ENCODE measurements at regions not wholly inside any gene's neighbourhood (a gene's known extent, or its start where the extent isn't known, plus 50 kb on each side); places are given as distances from the start of the nearest gene placed in this dataset.
"Not testable (repeated sequence)": the region's sequence is repeated elsewhere in the genome, so short reads cannot be mapped to it uniquely, and the experiment has no call there.

DNA sequence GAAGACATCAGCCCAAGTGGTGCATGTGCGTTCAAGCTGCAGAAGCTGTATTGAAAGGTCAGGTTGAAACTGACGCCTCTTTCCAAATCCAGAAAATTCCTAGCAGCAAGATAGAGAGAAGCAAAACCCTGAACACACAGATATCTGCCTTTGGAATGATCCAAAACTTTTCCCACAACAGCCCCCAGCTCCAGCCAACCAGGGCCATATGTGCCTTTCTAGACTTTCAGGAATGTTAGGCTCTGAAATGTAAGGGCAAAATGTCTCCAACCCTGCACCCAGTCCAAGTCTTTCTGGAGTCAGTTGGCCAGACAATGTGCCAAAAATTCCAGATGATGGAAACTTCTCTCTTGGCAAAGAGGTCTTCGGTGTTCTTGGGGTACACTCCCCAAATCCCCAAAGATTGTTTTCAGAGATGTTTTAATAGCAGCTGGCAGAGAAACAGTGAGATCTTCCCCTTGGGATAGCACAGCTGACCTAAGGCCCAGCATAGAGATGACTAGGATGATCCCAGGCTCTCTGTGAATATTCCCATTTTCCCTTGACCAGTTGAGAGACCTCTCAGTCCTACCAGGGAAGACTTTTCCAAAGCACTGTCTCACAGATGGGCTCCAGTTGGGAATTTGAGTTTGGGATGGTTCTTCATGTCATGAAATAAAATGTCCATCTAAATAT, 440.4 kb upstream of the CD180 start:
- peaks cover 3% of the 10 kb centered on the region for H3K36me3 Mint-ChIP-seq (ENCODE audit: unreplicated experiment)
- peaks cover 13% of the 10 kb centered on the region for H3K9me3 Mint-ChIP-seq (ENCODE audit: unreplicated experiment)
- H3K27ac Mint-ChIP-seq (ENCODE audit: unreplicated experiment) = no peak overlapping the region
- H3K27me3 Mint-ChIP-seq (ENCODE audit: unreplicated experiment) = peaks cover 5% of the 10 kb centered on the region
- no peak for DNase-seq (ENCODE audit: extremely low spot score, unreplicated experiment)
- no peak overlapping the region for H3K4me3 Mint-ChIP-seq (ENCODE audit: unreplicated experiment)
- TF ChIP-seq, protein P1, sequence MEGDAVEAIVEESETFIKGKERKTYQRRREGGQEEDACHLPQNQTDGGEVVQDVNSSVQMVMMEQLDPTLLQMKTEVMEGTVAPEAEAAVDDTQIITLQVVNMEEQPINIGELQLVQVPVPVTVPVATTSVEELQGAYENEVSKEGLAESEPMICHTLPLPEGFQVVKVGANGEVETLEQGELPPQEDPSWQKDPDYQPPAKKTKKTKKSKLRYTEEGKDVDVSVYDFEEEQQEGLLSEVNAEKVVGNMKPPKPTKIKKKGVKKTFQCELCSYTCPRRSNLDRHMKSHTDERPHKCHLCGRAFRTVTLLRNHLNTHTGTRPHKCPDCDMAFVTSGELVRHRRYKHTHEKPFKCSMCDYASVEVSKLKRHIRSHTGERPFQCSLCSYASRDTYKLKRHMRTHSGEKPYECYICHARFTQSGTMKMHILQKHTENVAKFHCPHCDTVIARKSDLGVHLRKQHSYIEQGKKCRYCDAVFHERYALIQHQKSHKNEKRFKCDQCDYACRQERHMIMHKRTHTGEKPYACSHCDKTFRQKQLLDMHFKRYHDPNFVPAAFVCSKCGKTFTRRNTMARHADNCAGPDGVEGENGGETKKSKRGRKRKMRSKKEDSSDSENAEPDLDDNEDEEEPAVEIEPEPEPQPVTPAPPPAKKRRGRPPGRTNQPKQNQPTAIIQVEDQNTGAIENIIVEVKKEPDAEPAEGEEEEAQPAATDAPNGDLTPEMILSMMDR (IDR thresholded peaks at IDR 0.05) = no peak
- H3K4me1 Mint-ChIP-seq (ENCODE audit: unreplicated experiment) = peaks cover 8% of the 10 kb centered on the region

DNA sequence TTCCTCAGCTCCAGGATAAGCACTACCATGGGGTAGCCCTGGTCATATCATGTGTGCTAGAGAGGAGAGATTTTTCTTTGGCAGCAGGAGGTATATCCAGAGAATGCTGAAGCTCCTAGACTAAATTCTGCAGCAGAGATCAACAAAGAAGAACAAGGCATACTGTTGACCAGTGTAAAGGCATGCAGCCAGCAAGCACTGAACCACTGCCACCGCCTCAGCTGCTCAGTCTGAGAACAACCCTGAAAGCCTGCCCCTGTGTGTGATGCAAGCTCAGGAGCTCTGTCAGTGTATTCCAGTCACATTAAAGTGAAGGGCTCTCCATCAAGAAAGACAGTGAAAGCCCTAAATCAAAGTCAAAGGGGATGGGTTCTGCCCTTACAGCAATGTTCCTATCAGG, 439.5 kb upstream of the CD180 start:
- TF ChIP-seq, protein P1 (IDR thresholded peaks at IDR 0.05) = no peak
- H3K4me1 Mint-ChIP-seq (ENCODE audit: unreplicated experiment) = peaks cover 8% of the 10 kb centered on the region
- H3K9me3 Mint-ChIP-seq (ENCODE audit: unreplicated experiment) = peaks cover 13% of the 10 kb centered on the region
- H3K36me3 Mint-ChIP-seq (ENCODE audit: unreplicated experiment) = peaks cover 3% of the 10 kb centered on the region
- H3K27me3 Mint-ChIP-seq (ENCODE audit: unreplicated experiment) = peaks cover 8% of the 10 kb centered on the region
- DNase-seq (ENCODE audit: extremely low spot score, unreplicated experiment) = no peak
- H3K4me3 Mint-ChIP-seq (ENCODE audit: unreplicated experiment) = no peak overlapping the region
- no peak overlapping the region for H3K27ac Mint-ChIP-seq (ENCODE audit: unreplicated experiment)

- H3K9me3 Mint-ChIP-seq (ENCODE audit: unreplicated experiment) = peaks cover 15% of the 10 kb centered on the region
- not testable (repeated sequence) for DNase-seq (ENCODE audit: extremely low spot score, unreplicated experiment); H3K4me3 Mint-ChIP-seq (ENCODE audit: unreplicated experiment); H3K36me3 Mint-ChIP-seq (ENCODE audit: unreplicated experiment); H3K4me1 Mint-ChIP-seq (ENCODE audit: unreplicated experiment); H3K27ac Mint-ChIP-seq (ENCODE audit: unreplicated experiment)
- peaks cover 42% of the 10 kb centered on the region for H3K27me3 Mint-ChIP-seq (ENCODE audit: unreplicated experiment)
Measured at GRCh38 chr5:67627079-67627478, 430.5 kb upstream of the CD180 start.

GRCh38 chr5:67623078-67623477, 426.5 kb upstream of the CD180 start:
- H3K9me3 Mint-ChIP-seq (ENCODE audit: unreplicated experiment) = peaks cover 5% of the 10 kb centered on the region
- TF ChIP-seq, protein P1 (IDR thresholded peaks at IDR 0.05) = no peak
- peaks cover 43% of the 10 kb centered on the region for H3K27me3 Mint-ChIP-seq (ENCODE audit: unreplicated experiment)
- no peak for DNase-seq (ENCODE audit: extremely low spot score, unreplicated experiment)
- H3K4me3 Mint-ChIP-seq (ENCODE audit: unreplicated experiment) = no peak overlapping the region
- no peak overlapping the region for H3K27ac Mint-ChIP-seq (ENCODE audit: unreplicated experiment)
- no peaks in the 10 kb centered on the region for H3K36me3 Mint-ChIP-seq (ENCODE audit: unreplicated experiment)
- H3K4me1 Mint-ChIP-seq (ENCODE audit: unreplicated experiment) = no peaks in the 10 kb centered on the region

DNA sequence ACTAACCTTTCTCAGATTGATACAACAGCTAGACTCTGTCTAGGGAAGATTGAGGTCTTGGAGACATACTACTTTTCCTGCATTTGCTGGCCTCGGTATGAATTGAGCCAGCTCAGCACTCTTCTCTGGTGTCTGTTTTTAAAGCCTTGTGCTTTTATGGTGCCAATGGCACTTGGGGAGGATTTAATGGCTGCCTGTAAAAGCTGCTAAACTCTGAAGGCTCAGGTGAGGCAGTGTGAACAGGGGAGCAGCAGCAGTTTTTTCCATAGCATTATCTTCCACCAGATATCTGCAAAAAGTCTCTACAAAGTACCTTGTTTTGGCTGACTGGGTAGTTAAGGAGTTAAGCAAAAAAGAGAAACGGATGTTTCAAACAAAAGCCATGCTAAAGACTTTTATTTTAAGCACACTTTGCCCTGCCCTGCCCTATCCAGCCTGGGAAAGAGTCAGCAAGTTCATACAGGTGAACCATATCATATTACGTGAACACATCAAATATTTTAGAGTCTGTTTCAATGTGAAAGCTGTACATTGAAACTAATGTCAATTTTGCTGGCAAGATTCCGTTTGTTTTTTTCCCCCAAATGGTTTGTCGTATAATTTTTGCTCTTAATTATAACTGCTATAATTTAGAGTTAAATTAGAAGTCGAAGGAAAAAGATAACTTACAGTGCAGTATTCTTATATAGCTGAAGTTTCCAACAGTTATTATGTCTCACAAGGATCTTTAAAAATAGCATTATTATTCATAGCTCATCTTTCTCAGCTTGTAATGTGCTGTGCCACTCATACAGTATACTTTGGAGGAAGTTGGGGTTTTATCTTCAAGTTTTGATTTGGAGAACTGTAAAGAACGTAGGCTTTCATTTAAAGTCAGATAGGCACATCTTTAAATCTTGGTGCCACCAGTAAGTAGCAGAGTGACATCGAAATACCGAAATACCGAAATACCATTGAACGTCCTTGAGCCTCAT, 424.1 kb upstream of the CD180 start:
- no peak for DNase-seq (ENCODE audit: extremely low spot score, unreplicated experiment)
- Mint-ChIP-seq H3K9me3 (ENCODE audit: unreplicated experiment) (no peaks in the 10 kb centered on the region), H3K27me3 (ENCODE audit: unreplicated experiment) (peaks cover 44% of the 10 kb centered on the region), H3K36me3 (ENCODE audit: unreplicated experiment) (no peaks in the 10 kb centered on the region), H3K27ac (ENCODE audit: unreplicated experiment) (no peak overlapping the region), H3K4me1 (ENCODE audit: unreplicated experiment) (no peaks in the 10 kb centered on the region), H3K4me3 (ENCODE audit: unreplicated experiment) (no peak overlapping the region)
- TF ChIP-seq, protein P1 (IDR thresholded peaks at IDR 0.05) = no peak

Measured in osteocyte (in vitro differentiated cells).